ENCODE measurements at regions not wholly inside any gene's neighbourhood (a gene's known extent, or its start where the extent isn't known, plus 50 kb on each side); places are given as distances from the start of the nearest gene placed in this dataset.

DNA sequence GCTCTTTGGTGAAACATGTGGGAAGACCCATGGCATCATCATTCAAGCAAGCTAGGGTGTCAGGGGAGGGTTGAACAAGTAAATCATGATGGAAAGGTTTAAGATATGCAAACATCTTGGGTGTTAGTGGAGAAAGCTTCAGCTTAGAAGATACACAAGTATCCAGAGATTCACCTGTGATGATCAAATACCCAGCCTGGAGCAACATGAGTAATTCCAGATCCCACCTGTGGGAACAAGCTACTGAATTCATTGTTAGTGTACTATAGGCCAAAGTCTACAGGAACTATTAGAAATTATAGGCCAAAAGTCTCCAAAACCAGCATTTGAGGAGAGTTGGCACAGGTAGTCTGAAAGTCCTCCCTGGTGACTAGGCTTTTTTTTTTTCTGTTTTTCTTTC lies 499.9 kb downstream of the NUF2 start:
- TF ChIP-seq, protein P1, sequence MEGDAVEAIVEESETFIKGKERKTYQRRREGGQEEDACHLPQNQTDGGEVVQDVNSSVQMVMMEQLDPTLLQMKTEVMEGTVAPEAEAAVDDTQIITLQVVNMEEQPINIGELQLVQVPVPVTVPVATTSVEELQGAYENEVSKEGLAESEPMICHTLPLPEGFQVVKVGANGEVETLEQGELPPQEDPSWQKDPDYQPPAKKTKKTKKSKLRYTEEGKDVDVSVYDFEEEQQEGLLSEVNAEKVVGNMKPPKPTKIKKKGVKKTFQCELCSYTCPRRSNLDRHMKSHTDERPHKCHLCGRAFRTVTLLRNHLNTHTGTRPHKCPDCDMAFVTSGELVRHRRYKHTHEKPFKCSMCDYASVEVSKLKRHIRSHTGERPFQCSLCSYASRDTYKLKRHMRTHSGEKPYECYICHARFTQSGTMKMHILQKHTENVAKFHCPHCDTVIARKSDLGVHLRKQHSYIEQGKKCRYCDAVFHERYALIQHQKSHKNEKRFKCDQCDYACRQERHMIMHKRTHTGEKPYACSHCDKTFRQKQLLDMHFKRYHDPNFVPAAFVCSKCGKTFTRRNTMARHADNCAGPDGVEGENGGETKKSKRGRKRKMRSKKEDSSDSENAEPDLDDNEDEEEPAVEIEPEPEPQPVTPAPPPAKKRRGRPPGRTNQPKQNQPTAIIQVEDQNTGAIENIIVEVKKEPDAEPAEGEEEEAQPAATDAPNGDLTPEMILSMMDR (IDR thresholded peaks at IDR 0.05; ENCODE audit: borderline replicate concordance): no peak
- H3K27me3 ChIP-seq (ENCODE audit: low read depth): no peaks in the 10 kb centered on the region
- intact Hi-C loops (cut with micrococcal nuclease): no loop called here

DNA sequence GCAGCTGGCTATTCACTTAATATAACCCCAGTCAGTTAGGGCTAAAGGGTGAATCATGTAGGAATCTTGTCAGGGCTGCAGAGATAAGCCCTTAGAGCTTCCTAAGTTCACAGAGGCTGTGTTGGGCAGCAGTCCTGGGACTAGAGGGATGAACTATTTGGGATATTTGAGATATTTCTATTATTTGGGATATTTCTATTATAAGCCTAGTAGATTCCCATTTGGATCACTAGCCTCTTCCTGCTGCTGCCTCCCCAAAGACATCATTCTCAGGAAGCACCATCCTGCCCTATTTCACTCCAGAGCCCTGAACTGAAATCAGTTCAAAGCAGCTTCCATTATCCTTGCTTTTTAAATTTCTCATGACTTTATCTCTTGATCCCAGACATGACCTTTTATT lies 501.3 kb downstream of the NUF2 start:
- intact Hi-C loops (cut with micrococcal nuclease): no loop called here
- peak overlapping the region; percentile 13 for H3K27ac ChIP-seq (replicated peaks)

More for the DNA sequence above, 499.9 kb downstream of the NUF2 start:
- peaks cover 7% of the 10 kb centered on the region for H3K4me1 ChIP-seq
- peaks cover 6% of the 10 kb centered on the region for H3K9me3 ChIP-seq (replicated peaks)
- H3K27ac ChIP-seq (replicated peaks): no peak overlapping the region
- no peaks in the 10 kb centered on the region for H3K36me3 ChIP-seq
- DNase-seq: no peak
- H3K4me3 ChIP-seq: no peak overlapping the region

DNA sequence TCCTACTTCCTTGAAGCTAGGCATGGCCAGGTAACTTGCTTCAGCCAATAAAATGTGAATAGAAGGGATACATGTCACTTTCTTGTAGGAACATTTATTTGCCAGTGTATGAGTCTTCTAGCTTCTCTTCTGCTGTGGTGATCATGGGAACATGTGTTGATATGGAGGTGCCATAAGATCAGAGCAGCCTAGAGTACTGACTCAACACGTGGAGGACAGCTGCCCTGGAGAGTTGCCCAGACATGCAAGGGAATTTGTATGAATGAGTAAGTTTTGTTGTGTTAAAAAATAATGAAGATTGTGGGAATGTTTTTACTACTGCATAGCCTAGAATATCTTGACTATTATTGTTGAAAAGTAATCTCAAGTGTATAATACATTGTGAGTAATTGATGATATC lies 502.3 kb downstream of the NUF2 start:
- Histone ChIP-seq H3K9me3 (replicated peaks) (peaks cover 6% of the 10 kb centered on the region), H3K36me3 (no peaks in the 10 kb centered on the region), H3K4me3 (no peak overlapping the region), H3K27me3 (ENCODE audit: low read depth) (no peaks in the 10 kb centered on the region), H3K27ac (replicated peaks) (no peak overlapping the region), H3K4me1 (peaks cover 11% of the 10 kb centered on the region)
- DNase-seq: peak; percentile 54
- intact Hi-C loops (cut with micrococcal nuclease): no loop called here
- TF ChIP-seq, protein P1 (IDR thresholded peaks at IDR 0.05; ENCODE audit: borderline replicate concordance): no peak

More for the DNA sequence above, 501.3 kb downstream of the NUF2 start:
- H3K27me3 ChIP-seq (ENCODE audit: low read depth): no peaks in the 10 kb centered on the region
- H3K36me3 ChIP-seq: no peaks in the 10 kb centered on the region
- H3K4me3 ChIP-seq: no peak overlapping the region
- H3K4me1 ChIP-seq: peaks cover 11% of the 10 kb centered on the region
- peaks cover 6% of the 10 kb centered on the region for H3K9me3 ChIP-seq (replicated peaks)
- TF ChIP-seq, protein P1 (IDR thresholded peaks at IDR 0.05; ENCODE audit: borderline replicate concordance): no peak
- peak; percentile 11 for DNase-seq

DNA sequence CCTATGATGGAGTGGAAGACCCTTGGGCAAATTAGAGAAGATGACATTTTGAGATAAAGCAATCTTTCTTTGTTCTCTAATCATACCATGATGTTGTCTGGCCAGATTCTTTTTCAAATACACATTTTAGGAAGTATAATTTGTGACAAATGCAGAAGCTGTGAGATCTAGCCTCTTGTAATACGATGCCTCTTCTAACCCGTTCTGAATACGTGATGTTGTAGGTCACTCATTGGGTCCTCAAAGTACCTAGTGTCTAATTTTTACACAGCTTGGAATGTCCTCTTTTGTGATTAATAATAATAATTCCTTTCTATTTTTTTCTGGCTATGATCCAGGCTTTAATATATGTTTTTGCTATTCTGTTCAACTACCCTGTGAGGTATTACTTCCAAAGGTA lies 502.7 kb downstream of the NUF2 start:
- TF ChIP-seq, protein P1 (IDR thresholded peaks at IDR 0.05; ENCODE audit: borderline replicate concordance): no peak
- intact Hi-C loops (cut with micrococcal nuclease): no loop called here
- H3K9me3 ChIP-seq (replicated peaks): peaks cover 6% of the 10 kb centered on the region
- peaks cover 11% of the 10 kb centered on the region for H3K4me1 ChIP-seq
- H3K27ac ChIP-seq (replicated peaks): no peak overlapping the region
- DNase-seq: no peak
- no peaks in the 10 kb centered on the region for H3K36me3 ChIP-seq
- no peak overlapping the region for H3K4me3 ChIP-seq
- H3K27me3 ChIP-seq (ENCODE audit: low read depth): no peaks in the 10 kb centered on the region

DNA sequence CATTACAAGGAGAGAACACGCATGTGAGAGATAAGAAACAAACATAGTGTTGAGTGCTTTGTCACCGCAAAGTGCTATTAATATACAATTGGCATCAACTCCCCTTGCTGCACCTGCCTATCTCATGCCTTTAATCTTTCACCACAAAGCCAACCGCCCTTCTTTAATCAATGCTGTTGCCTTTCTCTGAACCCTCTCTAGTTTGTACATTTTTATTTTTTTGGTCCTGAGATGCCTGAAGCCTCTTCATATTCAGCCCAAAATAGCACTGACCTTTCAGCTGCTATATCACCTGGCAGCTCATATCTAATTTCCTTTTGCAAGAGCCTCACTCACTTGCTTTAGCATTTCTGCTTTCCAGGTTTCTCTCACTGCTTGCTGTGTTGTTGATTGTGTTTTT lies 504.7 kb downstream of the NUF2 start:
- no peaks in the 10 kb centered on the region for H3K36me3 ChIP-seq
- H3K4me1 ChIP-seq: peaks cover 11% of the 10 kb centered on the region
- TF ChIP-seq, protein P1 (IDR thresholded peaks at IDR 0.05; ENCODE audit: borderline replicate concordance): no peak
- DNase-seq: no peak
- H3K9me3 ChIP-seq (replicated peaks): peaks cover 6% of the 10 kb centered on the region
- H3K27me3 ChIP-seq (ENCODE audit: low read depth): no peaks in the 10 kb centered on the region
- H3K27ac ChIP-seq (replicated peaks): no peak overlapping the region
- intact Hi-C loops (cut with micrococcal nuclease): no loop called here
- no peak overlapping the region for H3K4me3 ChIP-seq

DNA sequence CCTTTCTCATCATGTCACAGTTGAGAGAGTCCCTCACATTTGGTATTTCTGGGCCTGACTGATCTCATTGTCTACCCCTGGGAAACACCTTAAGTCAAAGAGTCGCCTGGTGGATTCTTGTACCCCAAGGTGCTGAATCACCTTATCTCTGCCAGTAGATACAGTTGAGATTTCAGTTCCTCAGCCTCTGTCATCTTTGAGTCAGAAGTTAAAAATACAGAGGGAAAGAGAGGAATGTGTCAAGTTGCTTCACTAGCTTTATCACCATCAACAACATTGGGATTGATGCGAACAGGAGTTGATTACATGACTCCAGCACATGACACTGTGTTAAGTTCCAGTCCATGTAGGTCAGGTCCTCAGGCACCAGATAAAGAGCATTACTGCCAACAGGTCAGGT lies 513.0 kb downstream of the NUF2 start:
- intact Hi-C loops (cut with micrococcal nuclease): no loop called here

More for the DNA sequence above, 513.0 kb downstream of the NUF2 start:
- Histone ChIP-seq H3K4me1 (no peaks in the 10 kb centered on the region), H3K9me3 (replicated peaks) (no peaks in the 10 kb centered on the region), H3K4me3 (no peak overlapping the region), H3K27ac (replicated peaks) (no peak overlapping the region), H3K27me3 (ENCODE audit: low read depth) (no peaks in the 10 kb centered on the region), H3K36me3 (no peaks in the 10 kb centered on the region)
- no peak for DNase-seq
- TF ChIP-seq, protein P1 (IDR thresholded peaks at IDR 0.05; ENCODE audit: borderline replicate concordance): no peak
